ENCODE measurements at regions not wholly inside any gene's neighbourhood (a gene's known extent, or its start where the extent isn't known, plus 50 kb on each side); places are given as distances from the start of the nearest gene placed in this dataset.

DNA sequence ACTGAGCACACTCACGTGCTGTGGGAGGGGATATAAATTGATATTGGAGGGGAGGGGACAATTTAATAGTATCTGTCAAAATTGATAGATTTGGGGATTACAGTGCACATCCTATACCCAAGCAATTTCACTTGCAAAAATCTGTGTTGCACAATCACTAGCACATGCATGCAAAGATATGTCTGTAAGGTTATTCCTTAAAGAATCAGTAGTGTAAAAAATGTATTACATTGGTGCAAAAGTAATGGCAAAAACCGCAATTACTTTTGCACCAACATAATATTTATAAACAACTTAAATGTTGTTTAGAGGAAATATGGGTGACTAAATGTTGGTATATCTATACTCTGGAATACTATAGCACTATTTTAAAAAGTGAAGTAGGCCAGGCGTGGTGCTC lies 108.7 kb downstream of the LHX2 start:
- TF ChIP-seq, protein P1, sequence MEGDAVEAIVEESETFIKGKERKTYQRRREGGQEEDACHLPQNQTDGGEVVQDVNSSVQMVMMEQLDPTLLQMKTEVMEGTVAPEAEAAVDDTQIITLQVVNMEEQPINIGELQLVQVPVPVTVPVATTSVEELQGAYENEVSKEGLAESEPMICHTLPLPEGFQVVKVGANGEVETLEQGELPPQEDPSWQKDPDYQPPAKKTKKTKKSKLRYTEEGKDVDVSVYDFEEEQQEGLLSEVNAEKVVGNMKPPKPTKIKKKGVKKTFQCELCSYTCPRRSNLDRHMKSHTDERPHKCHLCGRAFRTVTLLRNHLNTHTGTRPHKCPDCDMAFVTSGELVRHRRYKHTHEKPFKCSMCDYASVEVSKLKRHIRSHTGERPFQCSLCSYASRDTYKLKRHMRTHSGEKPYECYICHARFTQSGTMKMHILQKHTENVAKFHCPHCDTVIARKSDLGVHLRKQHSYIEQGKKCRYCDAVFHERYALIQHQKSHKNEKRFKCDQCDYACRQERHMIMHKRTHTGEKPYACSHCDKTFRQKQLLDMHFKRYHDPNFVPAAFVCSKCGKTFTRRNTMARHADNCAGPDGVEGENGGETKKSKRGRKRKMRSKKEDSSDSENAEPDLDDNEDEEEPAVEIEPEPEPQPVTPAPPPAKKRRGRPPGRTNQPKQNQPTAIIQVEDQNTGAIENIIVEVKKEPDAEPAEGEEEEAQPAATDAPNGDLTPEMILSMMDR (IDR thresholded peaks at IDR 0.05), result no peak
- TF ChIP-seq POLR2A (IDR thresholded peaks at IDR 0.05), result no peak
- no peak for TF ChIP-seq POLR2AphosphoS5 (IDR thresholded peaks at IDR 0.05)
